Mesothelial cell of epicardium (in vitro differentiated cells): ENCODE measurements at regions not wholly inside any gene's neighbourhood (a gene's known extent, or its start where the extent isn't known, plus 50 kb on each side); places are given as distances from the start of the nearest gene placed in this dataset.

Experiments used
- DNase-seq, 2 experiments: peaks; one replicate each; pipeline ENCODE4 v3.0.0; 2021; ENCODE audit warnings: low spot score in 2 of 2; ENCODE audit not compliant: unreplicated experiment in 2 of 2
- H3K27ac Mint-ChIP-seq: 2 replicates; pipeline ENCODE4 v1.8.0; 2021; ENCODE audit warnings: mixed read lengths
- H3K27me3 Mint-ChIP-seq: 2 replicates; pipeline ENCODE4 v1.8.0; 2021; ENCODE audit warnings: low read depth, mixed read lengths
- H3K36me3 Mint-ChIP-seq: 2 replicates; pipeline ENCODE4 v1.8.0; 2021; ENCODE audit warnings: mixed read lengths
- H3K4me1 Mint-ChIP-seq: 2 replicates; pipeline ENCODE4 v1.8.0; 2021; ENCODE audit warnings: mixed read lengths
- H3K4me3 Mint-ChIP-seq: 2 replicates; pipeline ENCODE4 v1.8.0; 2021; ENCODE audit warnings: mild to moderate bottlenecking, moderate library complexity, mixed read lengths
- H3K9me3 Mint-ChIP-seq: 2 replicates; pipeline ENCODE4 v1.8.0; 2021; ENCODE audit warnings: mixed read lengths
- TF ChIP-seq, protein P1 (sequence below): fragments of 200-600 bp; sonication (generic); IDR thresholded peaks from one replicate; pipeline ENCODE4 v1.5.0; 2021; ENCODE audit warnings: antibody characterized with exemption; ENCODE audit not compliant: unreplicated experiment

GRCh38 chr7:115086146-115086841 is 164.4 kb downstream of the MDFIC start:
- H3K27me3 Mint-ChIP-seq: no peaks in the 10 kb centered on the region
- TF ChIP-seq, protein P1, sequence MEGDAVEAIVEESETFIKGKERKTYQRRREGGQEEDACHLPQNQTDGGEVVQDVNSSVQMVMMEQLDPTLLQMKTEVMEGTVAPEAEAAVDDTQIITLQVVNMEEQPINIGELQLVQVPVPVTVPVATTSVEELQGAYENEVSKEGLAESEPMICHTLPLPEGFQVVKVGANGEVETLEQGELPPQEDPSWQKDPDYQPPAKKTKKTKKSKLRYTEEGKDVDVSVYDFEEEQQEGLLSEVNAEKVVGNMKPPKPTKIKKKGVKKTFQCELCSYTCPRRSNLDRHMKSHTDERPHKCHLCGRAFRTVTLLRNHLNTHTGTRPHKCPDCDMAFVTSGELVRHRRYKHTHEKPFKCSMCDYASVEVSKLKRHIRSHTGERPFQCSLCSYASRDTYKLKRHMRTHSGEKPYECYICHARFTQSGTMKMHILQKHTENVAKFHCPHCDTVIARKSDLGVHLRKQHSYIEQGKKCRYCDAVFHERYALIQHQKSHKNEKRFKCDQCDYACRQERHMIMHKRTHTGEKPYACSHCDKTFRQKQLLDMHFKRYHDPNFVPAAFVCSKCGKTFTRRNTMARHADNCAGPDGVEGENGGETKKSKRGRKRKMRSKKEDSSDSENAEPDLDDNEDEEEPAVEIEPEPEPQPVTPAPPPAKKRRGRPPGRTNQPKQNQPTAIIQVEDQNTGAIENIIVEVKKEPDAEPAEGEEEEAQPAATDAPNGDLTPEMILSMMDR: no peak
- peaks cover 35% of the 10 kb centered on the region for H3K4me1 Mint-ChIP-seq
- H3K36me3 Mint-ChIP-seq: peaks cover 4% of the 10 kb centered on the region
- no peak overlapping the region for H3K4me3 Mint-ChIP-seq
- no peak for DNase-seq
- H3K27ac Mint-ChIP-seq: peak overlapping the region; percentile 64
- peaks cover 11% of the 10 kb centered on the region for H3K9me3 Mint-ChIP-seq

DNA sequence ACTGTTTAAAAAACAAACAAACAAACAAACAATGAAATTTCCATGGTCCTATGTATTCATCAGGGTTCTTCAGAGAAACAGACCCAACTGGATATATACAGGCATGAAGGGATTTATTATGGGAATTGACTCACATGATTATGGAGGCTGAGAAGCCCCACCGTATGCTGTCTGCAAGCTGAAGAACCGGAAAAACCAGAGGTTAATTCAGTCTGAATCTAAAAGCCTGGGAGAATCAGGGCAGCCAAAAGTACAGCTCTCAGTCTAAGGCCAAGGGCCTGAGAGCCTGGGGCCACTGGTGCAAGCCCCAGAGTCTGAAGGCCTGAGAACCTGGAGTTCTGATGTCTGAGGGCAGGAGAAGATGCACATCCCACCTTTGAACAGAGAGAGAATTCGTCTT is 163.5 kb downstream of the MDFIC start:
- no peak overlapping the region for H3K27ac Mint-ChIP-seq
- peaks cover 33% of the 10 kb centered on the region for H3K4me1 Mint-ChIP-seq

GRCh38 chr7:115083935-115084334 is 162.0 kb downstream of the MDFIC start:
- TF ChIP-seq, protein P1: no peak
- H3K9me3 Mint-ChIP-seq: peaks cover 11% of the 10 kb centered on the region
- no peak overlapping the region for H3K4me3 Mint-ChIP-seq
- H3K4me1 Mint-ChIP-seq: peaks cover 31% of the 10 kb centered on the region
- H3K27ac Mint-ChIP-seq: no peak overlapping the region
- no peaks in the 10 kb centered on the region for H3K27me3 Mint-ChIP-seq
- H3K36me3 Mint-ChIP-seq: peaks cover 4% of the 10 kb centered on the region
- no peak for DNase-seq

More for the DNA sequence above, 163.5 kb downstream of the MDFIC start:
- Mint-ChIP-seq H3K36me3 (peaks cover 4% of the 10 kb centered on the region), H3K9me3 (peaks cover 11% of the 10 kb centered on the region), H3K27me3 (no peaks in the 10 kb centered on the region), H3K4me3 (no peak overlapping the region)
- no peak for DNase-seq
- TF ChIP-seq, protein P1: no peak

- peaks cover 11% of the 10 kb centered on the region for H3K9me3 Mint-ChIP-seq
- H3K4me1 Mint-ChIP-seq: peaks cover 15% of the 10 kb centered on the region
- no peak for DNase-seq
- no peaks in the 10 kb centered on the region for H3K27me3 Mint-ChIP-seq
- no peak overlapping the region for H3K27ac Mint-ChIP-seq
- H3K4me3 Mint-ChIP-seq: no peak overlapping the region
- H3K36me3 Mint-ChIP-seq: peaks cover 4% of the 10 kb centered on the region
- TF ChIP-seq, protein P1: no peak
These were observed 159.9 kb downstream of the MDFIC start for GRCh38 chr7:115081772-115082171.

- Mint-ChIP-seq H3K27me3 (no peaks in the 10 kb centered on the region), H3K27ac (no peak overlapping the region), H3K4me3 (no peak overlapping the region), H3K4me1 (peaks cover 11% of the 10 kb centered on the region), H3K9me3 (peaks cover 9% of the 10 kb centered on the region), H3K36me3 (peaks cover 1% of the 10 kb centered on the region)
- TF ChIP-seq, protein P1: no peak
- DNase-seq: no peak
These were observed 157.0 kb downstream of the MDFIC start for GRCh38 chr7:115078851-115079250.
